K562 (cell line): ENCODE measurements at regions not wholly inside any gene's neighbourhood (a gene's known extent, or its start where the extent isn't known, plus 50 kb on each side); places are given as distances from the start of the nearest gene placed in this dataset.

Experiments used
- ATAC-seq: fragments of 200-7000 bp; cut with Tn5 transposase; 3 replicates; pipeline ENCODE4 v1.9.1; 2020; ENCODE audit warnings: moderate library complexity
- BruUV-seq: library from RNA; stranded (reverse); fragments of 400-500 nt; replicated peaks from 2 replicates; lab custom pipeline; 2021; lab: Mats Ljungman, UMichigan
- CTCF ChIA-PET: fragments of 300-600 bp; formaldehyde crosslinking; extraction: SDS; loops from one replicate; lab custom pipeline; 2021; ENCODE audit warnings: low intra/inter-chr PET ratio; lab: Yijun Ruan, JAX
- POLR2A ChIA-PET: fragments of 300-600, 350-650 bp; sonication (Branson Sonifier 250); formaldehyde crosslinking; extraction: SDS; loops from one replicate; lab custom pipeline; 2021; ENCODE audit warnings: antibody characterized with exemption, inconsistent platforms; lab: Yijun Ruan, JAX
- DNase-seq, 4 experiments: peaks; one replicate each; pipeline versions ENCODE4 v3.0.0 to v3.0.0-alpha.2; 2011 to 2018; ENCODE audit warnings: low spot score in 3 of 4, mixed read lengths in 3 of 4; ENCODE audit errors: extremely low read depth in 1 of 4
- FAIRE-seq: peaks from 2 replicates; lab custom pipeline; 2011; peaks lifted over from hg19 to GRCh38; lab: Jason Lieb, UNC
- H2AFZ ChIP-seq: 2 replicates; pipeline ENCODE4 v1.6.0; 2011; ENCODE audit warnings: low read depth, low read length, control low read depth, inconsistent platforms
- H3K27ac ChIP-seq: fragments of 200-600 bp; 3 replicates; pipeline ENCODE4 v1.8.0; 2011; ENCODE audit warnings: low read depth, mild to moderate bottlenecking, control low read depth, inconsistent platforms, low read length, moderate library complexity, mixed read lengths; ENCODE audit errors: extremely low read depth
- H3K27me3 ChIP-seq, 2 experiments: fragments of 300-600 bp in 1 of 2; 2 replicates in 1 of 2; 3 replicates in 1 of 2; pipeline versions ENCODE4 v1.6.0 to v1.8.0; 2011; ENCODE audit warnings: inconsistent platforms in 2 of 2, low read length in 2 of 2, mild to moderate bottlenecking in 1 of 2, mixed read lengths in 1 of 2, moderate library complexity in 1 of 2; ENCODE audit not compliant: control insufficient read depth in 2 of 2, insufficient read depth in 2 of 2
- H3K36me3 ChIP-seq: fragments of 300-600 bp; 3 replicates; pipeline ENCODE4 v1.8.0; 2011; ENCODE audit warnings: mild to moderate bottlenecking, low read length, inconsistent platforms; ENCODE audit not compliant: control insufficient read depth, insufficient read depth
- H3K4me1 ChIP-seq, 2 experiments: fragments of 200-600 bp in 1 of 2; replicated peaks in 1 of 2; 2 replicates in 1 of 2; 3 replicates in 1 of 2; pipeline versions ENCODE4 v1.5.1 to v1.8.0; 2011; ENCODE audit warnings: inconsistent platforms in 2 of 2, low read length in 2 of 2, mild to moderate bottlenecking in 1 of 2, mixed read lengths in 1 of 2, moderate library complexity in 1 of 2; ENCODE audit not compliant: control insufficient read depth in 2 of 2, insufficient read depth in 2 of 2
- H3K4me2 ChIP-seq: 2 replicates; pipeline ENCODE4 v1.6.1; 2011; ENCODE audit warnings: low read length, control low read depth, inconsistent platforms, mixed read lengths; ENCODE audit not compliant: insufficient read depth
- H3K4me3 ChIP-seq: fragments of 200-600 bp; sonication (generic), shearing (Covaris generic); 2 replicates; pipeline ENCODE4 v1.5.1; 2016; ENCODE audit warnings: control low read depth, inconsistent platforms
- H3K79me2 ChIP-seq: fragments of 200-600 bp; 3 replicates; pipeline ENCODE4 v1.8.0; 2011; ENCODE audit warnings: low read length, inconsistent platforms; ENCODE audit not compliant: control insufficient read depth, insufficient read depth
- H3K9ac ChIP-seq, 2 experiments: 2 replicates each; pipeline versions ENCODE4 v1.6.0 to v1.6.1; 2011; ENCODE audit warnings: low read depth in 2 of 2, low read length in 2 of 2, control low read depth in 1 of 2, inconsistent platforms in 1 of 2, mild to moderate bottlenecking in 1 of 2, mixed read lengths in 1 of 2; ENCODE audit not compliant: insufficient read depth in 1 of 2
- H3K9me1 ChIP-seq: one replicate; pipeline ENCODE4 v1.6.0; 2011; ENCODE audit warnings: inconsistent platforms, mild to moderate bottlenecking, low read length, moderate library complexity; ENCODE audit not compliant: control insufficient read depth, insufficient read depth
- H3K9me3 ChIP-seq: replicated peaks from 2 replicates; pipeline ENCODE4 v1.5.1; 2011; ENCODE audit warnings: low read depth, low read length, inconsistent platforms; ENCODE audit not compliant: control insufficient read depth, insufficient read depth
- H4K20me1 ChIP-seq: replicated peaks from 2 replicates; pipeline ENCODE4 v1.6.1; 2011; ENCODE audit warnings: low read length, inconsistent platforms, mixed read lengths; ENCODE audit not compliant: control insufficient read depth, insufficient read depth
- CREBBP ChIP-seq: IDR thresholded peaks from one replicate; pipeline ENCODE4 v1.6.1; 2012; ENCODE audit warnings: low read depth, mild to moderate bottlenecking, control low read depth, inconsistent platforms, low read length
- HMG20B ChIP-seq: fragments of 250-450 bp; sonication (Bioruptor Pico); IDR thresholded peaks from 2 replicates; pipeline ENCODE4 v1.5.0; 2021; ENCODE audit warnings: mild to moderate bottlenecking
- MAZ ChIP-seq, 2 experiments: fragments of 450-650 bp in 1 of 2; sonication (generic) in 1 of 2; formaldehyde crosslinking; IDR thresholded peaks in 1 of 2; conservative IDR thresholded peaks in 1 of 2; 2 replicates each; pipeline versions ENCODE4 v1.4.0 to v1.5.0; 2020; ENCODE audit warnings: mild to moderate bottlenecking in 1 of 2, missing genetic modification reagents in 1 of 2
- MECOM ChIP-seq: fragments of 250-450 bp; sonication (Bioruptor Pico); IDR thresholded peaks from 2 replicates; pipeline ENCODE4 v1.8.0; 2022; ENCODE audit warnings: inconsistent platforms
- NCOA2 ChIP-seq, 2 experiments: fragments of 450-650 bp; IDR thresholded peaks; 2 replicates each; pipeline ENCODE4 v1.6.1; 2018; ENCODE audit warnings: mild to moderate bottlenecking in 2 of 2, moderate library complexity in 1 of 2; ENCODE audit not compliant: partially characterized antibody in 2 of 2
- NELFE ChIP-seq: IDR thresholded peaks from 2 replicates; pipeline ENCODE4 v1.6.1; 2011; ENCODE audit warnings: mild to moderate bottlenecking; ENCODE audit not compliant: insufficient read depth, insufficient read length
- SAP30 ChIP-seq: fragments of 200-600 bp; sonication (generic); IDR thresholded peaks from 2 replicates; pipeline ENCODE4 v1.6.1; 2012; ENCODE audit warnings: borderline replicate concordance, low read depth, mild to moderate bottlenecking, moderate library complexity, low read length, control low read depth, inconsistent platforms; ENCODE audit not compliant: insufficient read depth, poor library complexity, severe bottlenecking
- ZBTB17 ChIP-seq: fragments of 450-650 bp; formaldehyde crosslinking; IDR thresholded peaks from 2 replicates; pipeline ENCODE4 v1.4.0; 2020; ENCODE audit warnings: mild to moderate bottlenecking
- ZFP30 ChIP-seq: fragments of 250-450 bp; sonication (Bioruptor Pico); IDR thresholded peaks from 2 replicates; pipeline ENCODE4 v1.8.0; 2022; ENCODE audit warnings: moderate library complexity, mild to moderate bottlenecking, inconsistent platforms, borderline replicate concordance
- WGBS: fragments of 100-300 bp; shearing (Covaris generic); methylation state at CpG from one replicate; pipeline ENCODE4 v1.1.6; 2016; ENCODE audit warnings: low coverage, mixed read lengths; ENCODE audit not compliant: insufficient coverage; ENCODE audit errors: missing lambda C conversion rate; 5-methylcytosine and 5-hydroxymethylcytosine counted together
- in situ Hi-C: fragments of 300-500 bp; cut with MboI; formaldehyde crosslinking; loops from 4 replicates; pipeline ENCODE4 v1.15.0; 2018; ENCODE audit warnings: inconsistent platforms, mixed read lengths
- intact Hi-C: fragments of 100-400 bp; cut with micrococcal nuclease; formaldehyde crosslinking; loops from 2 replicates; pipeline ENCODE4 v1.14.2; 2022
- TF ChIP-seq, protein P1 (sequence below): sonication (generic); formaldehyde crosslinking; IDR thresholded peaks from 2 replicates; pipeline ENCODE4 v1.8.0; 2022; ENCODE audit warnings: mild to moderate bottlenecking, missing genetic modification reagents, borderline replicate concordance
- TF ChIP-seq, protein P2 (sequence below): fragments of 450-650 bp; IDR thresholded peaks from 2 replicates; pipeline ENCODE4 v1.6.1; 2016; ENCODE audit warnings: borderline replicate concordance
- TF ChIP-seq, protein P3 (sequence below): fragments of 250-450 bp; sonication (Bioruptor Pico); IDR thresholded peaks from 2 replicates; pipeline ENCODE4 v1.4.0; 2020
- TF ChIP-seq, protein P4 (sequence below): IDR thresholded peaks from 2 replicates; pipeline ENCODE4 v1.6.1; 2011; ENCODE audit warnings: borderline replicate concordance, low read depth, mild to moderate bottlenecking, moderate library complexity, low read length; ENCODE audit not compliant: insufficient read depth, poor library complexity, severe bottlenecking

DNA sequence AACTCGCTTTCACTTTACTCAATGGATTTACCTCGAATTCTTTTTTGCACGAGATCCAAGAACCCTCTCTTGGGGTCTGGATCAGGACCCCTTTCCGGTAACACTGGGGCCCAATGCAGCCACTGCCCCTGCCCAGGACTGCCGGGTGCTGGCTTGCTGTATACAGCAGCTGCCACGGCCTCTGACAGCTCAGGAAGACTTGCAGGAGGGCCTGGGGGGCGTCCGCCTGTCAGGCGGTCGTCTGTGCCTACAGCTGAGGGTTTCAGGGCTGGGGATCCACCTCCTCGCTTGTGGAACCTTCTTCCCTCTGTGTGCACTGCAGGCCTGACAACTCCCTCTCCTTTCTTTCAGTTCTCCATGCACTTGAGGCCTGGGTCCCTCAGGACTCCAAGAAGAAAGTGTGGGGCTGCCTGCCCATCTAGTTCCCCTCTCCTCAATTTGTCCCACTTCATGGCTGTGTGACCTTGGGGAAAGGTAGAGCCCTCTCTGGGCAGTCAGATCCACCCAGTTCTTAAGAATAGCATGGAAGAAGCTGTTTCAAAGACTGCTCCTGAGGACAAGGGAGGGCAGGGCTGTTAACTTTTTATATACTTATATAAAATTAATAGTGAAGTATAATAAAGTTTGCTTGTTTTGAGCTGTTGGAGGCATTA is 75.0 kb upstream of the LGSN start:
- no peaks in the 10 kb centered on the region for H3K9me1 ChIP-seq
- in situ Hi-C loops: no loop called here
- H3K9ac ChIP-seq: no peak overlapping the region
- no peaks in the 10 kb centered on the region for H3K36me3 ChIP-seq
- BruUV-seq: no TSS peak
- H3K27ac ChIP-seq: no peak overlapping the region
- under 1% methylated on average over 11 of the region's 11 CpGs for WGBS
- no peak overlapping the region for H3K4me2 ChIP-seq
- TF ChIP-seq, protein P1, sequence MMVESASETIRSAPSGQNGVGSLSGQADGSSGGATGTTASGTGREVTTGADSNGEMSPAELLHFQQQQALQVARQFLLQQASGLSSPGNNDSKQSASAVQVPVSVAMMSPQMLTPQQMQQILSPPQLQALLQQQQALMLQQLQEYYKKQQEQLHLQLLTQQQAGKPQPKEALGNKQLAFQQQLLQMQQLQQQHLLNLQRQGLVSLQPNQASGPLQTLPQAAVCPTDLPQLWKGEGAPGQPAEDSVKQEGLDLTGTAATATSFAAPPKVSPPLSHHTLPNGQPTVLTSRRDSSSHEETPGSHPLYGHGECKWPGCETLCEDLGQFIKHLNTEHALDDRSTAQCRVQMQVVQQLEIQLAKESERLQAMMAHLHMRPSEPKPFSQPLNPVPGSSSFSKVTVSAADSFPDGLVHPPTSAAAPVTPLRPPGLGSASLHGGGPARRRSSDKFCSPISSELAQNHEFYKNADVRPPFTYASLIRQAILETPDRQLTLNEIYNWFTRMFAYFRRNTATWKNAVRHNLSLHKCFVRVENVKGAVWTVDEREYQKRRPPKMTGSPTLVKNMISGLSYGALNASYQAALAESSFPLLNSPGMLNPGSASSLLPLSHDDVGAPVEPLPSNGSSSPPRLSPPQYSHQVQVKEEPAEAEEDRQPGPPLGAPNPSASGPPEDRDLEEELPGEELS: no peak
- TF ChIP-seq HMG20B (no peak), NCOA2 (IDR thresholded peaks at IDR 0.05; ENCODE audit: partially characterized antibody in 2 of 2) (no peak), ZFP30 (no peak), ZBTB17 (CRISPR knock-in tag) (no peak), SAP30 (no peak), MECOM (CRISPR knock-in tag) (no peak), CREBBP (no peak), NELFE (no peak), MAZ (CRISPR knock-in tag; conservative IDR thresholded peaks at IDR 0.05 in 1 of 2, IDR thresholded peaks at IDR 0.05 in 1 of 2) (no peak)
- TF ChIP-seq, protein P2, sequence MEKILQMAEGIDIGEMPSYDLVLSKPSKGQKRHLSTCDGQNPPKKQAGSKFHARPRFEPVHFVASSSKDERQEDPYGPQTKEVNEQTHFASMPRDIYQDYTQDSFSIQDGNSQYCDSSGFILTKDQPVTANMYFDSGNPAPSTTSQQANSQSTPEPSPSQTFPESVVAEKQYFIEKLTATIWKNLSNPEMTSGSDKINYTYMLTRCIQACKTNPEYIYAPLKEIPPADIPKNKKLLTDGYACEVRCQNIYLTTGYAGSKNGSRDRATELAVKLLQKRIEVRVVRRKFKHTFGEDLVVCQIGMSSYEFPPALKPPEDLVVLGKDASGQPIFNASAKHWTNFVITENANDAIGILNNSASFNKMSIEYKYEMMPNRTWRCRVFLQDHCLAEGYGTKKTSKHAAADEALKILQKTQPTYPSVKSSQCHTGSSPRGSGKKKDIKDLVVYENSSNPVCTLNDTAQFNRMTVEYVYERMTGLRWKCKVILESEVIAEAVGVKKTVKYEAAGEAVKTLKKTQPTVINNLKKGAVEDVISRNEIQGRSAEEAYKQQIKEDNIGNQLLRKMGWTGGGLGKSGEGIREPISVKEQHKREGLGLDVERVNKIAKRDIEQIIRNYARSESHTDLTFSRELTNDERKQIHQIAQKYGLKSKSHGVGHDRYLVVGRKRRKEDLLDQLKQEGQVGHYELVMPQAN: no peak
- TF ChIP-seq, protein P3, sequence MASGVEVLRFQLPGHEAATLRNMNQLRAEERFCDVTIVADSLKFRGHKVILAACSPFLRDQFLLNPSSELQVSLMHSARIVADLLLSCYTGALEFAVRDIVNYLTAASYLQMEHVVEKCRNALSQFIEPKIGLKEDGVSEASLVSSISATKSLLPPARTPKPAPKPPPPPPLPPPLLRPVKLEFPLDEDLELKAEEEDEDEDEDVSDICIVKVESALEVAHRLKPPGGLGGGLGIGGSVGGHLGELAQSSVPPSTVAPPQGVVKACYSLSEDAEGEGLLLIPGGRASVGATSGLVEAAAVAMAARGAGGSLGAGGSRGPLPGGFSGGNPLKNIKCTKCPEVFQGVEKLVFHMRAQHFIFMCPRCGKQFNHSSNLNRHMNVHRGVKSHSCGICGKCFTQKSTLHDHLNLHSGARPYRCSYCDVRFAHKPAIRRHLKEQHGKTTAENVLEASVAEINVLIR (CRISPR knock-in tag): no peak
- TF ChIP-seq, protein P4, sequence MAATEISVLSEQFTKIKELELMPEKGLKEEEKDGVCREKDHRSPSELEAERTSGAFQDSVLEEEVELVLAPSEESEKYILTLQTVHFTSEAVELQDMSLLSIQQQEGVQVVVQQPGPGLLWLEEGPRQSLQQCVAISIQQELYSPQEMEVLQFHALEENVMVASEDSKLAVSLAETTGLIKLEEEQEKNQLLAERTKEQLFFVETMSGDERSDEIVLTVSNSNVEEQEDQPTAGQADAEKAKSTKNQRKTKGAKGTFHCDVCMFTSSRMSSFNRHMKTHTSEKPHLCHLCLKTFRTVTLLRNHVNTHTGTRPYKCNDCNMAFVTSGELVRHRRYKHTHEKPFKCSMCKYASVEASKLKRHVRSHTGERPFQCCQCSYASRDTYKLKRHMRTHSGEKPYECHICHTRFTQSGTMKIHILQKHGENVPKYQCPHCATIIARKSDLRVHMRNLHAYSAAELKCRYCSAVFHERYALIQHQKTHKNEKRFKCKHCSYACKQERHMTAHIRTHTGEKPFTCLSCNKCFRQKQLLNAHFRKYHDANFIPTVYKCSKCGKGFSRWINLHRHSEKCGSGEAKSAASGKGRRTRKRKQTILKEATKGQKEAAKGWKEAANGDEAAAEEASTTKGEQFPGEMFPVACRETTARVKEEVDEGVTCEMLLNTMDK: no peak
- TF ChIP-seq, all 486 proteins: peak for 0
- Histone ChIP-seq H3K4me1 (no peaks in the 10 kb centered on the region), H2AFZ (no peak overlapping the region), H3K79me2 (no peaks in the 10 kb centered on the region), H3K9me3 (no peaks in the 10 kb centered on the region), H3K4me3 (no peak overlapping the region), H4K20me1 (no peaks in the 10 kb centered on the region), H3K27me3 (no peaks in the 10 kb centered on the region)
- ATAC-seq: no peak
- no peak for FAIRE-seq
- intact Hi-C loops: no loop called here
- ChIA-PET POLR2A (no interaction called here), CTCF (no interaction called here)
- DNase-seq: no peak
